ENCODE measurements at regions not wholly inside any gene's neighbourhood (a gene's known extent, or its start where the extent isn't known, plus 50 kb on each side); places are given as distances from the start of the nearest gene placed in this dataset.

GRCh38 chr12:125431516-125431915 lies 366.3 kb downstream of the AACS start:
- DNase-seq (ENCODE audit: low read depth, low spot score) = no peak

- no peak for DNase-seq (ENCODE audit: low read depth, low spot score)
Measured at GRCh38 chr12:125434131-125434530, 368.9 kb downstream of the AACS start.

GRCh38 chr12:125434936-125435443 lies 369.8 kb downstream of the AACS start:
- DNase-seq (ENCODE audit: low read depth, low spot score) = no peak

- no peak for DNase-seq (ENCODE audit: low read depth, low spot score)
Measured at GRCh38 chr12:125435871-125436270, 370.6 kb downstream of the AACS start.

- DNase-seq (ENCODE audit: low read depth, low spot score) = no peak
Measured at GRCh38 chr12:125436686-125437085, 371.5 kb downstream of the AACS start.

- no peak for DNase-seq (ENCODE audit: low read depth, low spot score)
Measured at GRCh38 chr12:125440399-125440798, 375.2 kb downstream of the AACS start.

GRCh38 chr12:125443341-125443740 lies 378.1 kb downstream of the AACS start:
- DNase-seq (ENCODE audit: low read depth, low spot score) = no peak

- DNase-seq (ENCODE audit: low read depth, low spot score) = no peak
Measured at GRCh38 chr12:125451408-125451807, 386.2 kb downstream of the AACS start.

GRCh38 chr12:125453751-125454150 lies 388.5 kb downstream of the AACS start:
- no peak for DNase-seq (ENCODE audit: low read depth, low spot score)

- no peak for DNase-seq (ENCODE audit: low read depth, low spot score)
Measured at GRCh38 chr12:125454291-125454690, 389.1 kb downstream of the AACS start.

GRCh38 chr12:125454786-125455480 lies 389.7 kb downstream of the AACS start:
- no peak for DNase-seq (ENCODE audit: low read depth, low spot score)

- DNase-seq (ENCODE audit: low read depth, low spot score) = no peak
Measured at GRCh38 chr12:125455556-125455955, 390.3 kb downstream of the AACS start.

- DNase-seq (ENCODE audit: low read depth, low spot score) = no peak
Measured at GRCh38 chr12:125458552-125459268, 393.5 kb downstream of the AACS start.

GRCh38 chr12:125461831-125462230 lies 396.6 kb downstream of the AACS start:
- DNase-seq (ENCODE audit: low read depth, low spot score) = no peak

- DNase-seq (ENCODE audit: low read depth, low spot score) = no peak
Measured at GRCh38 chr12:125463386-125463785, 398.2 kb downstream of the AACS start.

GRCh38 chr12:125467363-125467762 lies 402.1 kb downstream of the AACS start:
- no peak for DNase-seq (ENCODE audit: low read depth, low spot score)

- DNase-seq (ENCODE audit: low read depth, low spot score) = no peak
Measured at GRCh38 chr12:125469683-125470082, 404.4 kb downstream of the AACS start.

GRCh38 chr12:125470838-125471783 lies 405.9 kb downstream of the AACS start:
- no peak for DNase-seq (ENCODE audit: low read depth, low spot score)

- no peak for DNase-seq (ENCODE audit: low read depth, low spot score)
Measured at GRCh38 chr12:125473501-125473900, 408.3 kb downstream of the AACS start.

- DNase-seq (ENCODE audit: low read depth, low spot score) = no peak
Measured at GRCh38 chr12:125487336-125487735, 422.1 kb downstream of the AACS start.

GRCh38 chr12:125491553-125491952 lies 426.3 kb downstream of the AACS start:
- no peak for DNase-seq (ENCODE audit: low read depth, low spot score)

All from brain pericyte (primary cell).